H9 (cell line): ENCODE measurements at regions not wholly inside any gene's neighbourhood (a gene's known extent, or its start where the extent isn't known, plus 50 kb on each side); places are given as distances from the start of the nearest gene placed in this dataset.

Experiments
- DNase-seq: peaks from one replicate; pipeline ENCODE4 v3.0.0-alpha.2; 2017
- H2AFZ ChIP-seq: one replicate; pipeline ENCODE4 v1.6.1; 2013; ENCODE audit warnings: mild to moderate bottlenecking, low read length, control low read depth, moderate library complexity
- H2AK5ac ChIP-seq: 2 replicates; pipeline ENCODE4 v1.6.1; 2013; ENCODE audit warnings: low read length, control low read depth, mixed read lengths; ENCODE audit not compliant: insufficient read length
- H2BK120ac ChIP-seq: one replicate; pipeline ENCODE4 v1.6.1; 2013; ENCODE audit warnings: low read depth, mild to moderate bottlenecking, low read length, control low read depth, inconsistent platforms; ENCODE audit not compliant: poor library complexity, severe bottlenecking
- H2BK12ac ChIP-seq: 2 replicates; pipeline ENCODE4 v1.6.1; 2013; ENCODE audit warnings: low read length, control low read depth, mixed read lengths, low read depth; ENCODE audit not compliant: insufficient read length
- H2BK15ac ChIP-seq: 2 replicates; pipeline ENCODE4 v1.6.1; 2013; ENCODE audit warnings: low read depth, low read length, control low read depth
- H2BK20ac ChIP-seq: one replicate; pipeline ENCODE4 v1.6.1; 2013; ENCODE audit warnings: low read depth, mild to moderate bottlenecking, low read length, control low read depth, inconsistent platforms; ENCODE audit not compliant: poor library complexity, severe bottlenecking
- H2BK5ac ChIP-seq: 2 replicates; pipeline ENCODE4 v1.6.1; 2013; ENCODE audit warnings: low read length, control low read depth, mixed read lengths; ENCODE audit not compliant: insufficient read length
- H3K14ac ChIP-seq: 2 replicates; pipeline ENCODE4 v1.6.1; 2013; ENCODE audit warnings: low read length, control low read depth; ENCODE audit not compliant: insufficient read depth
- H3K18ac ChIP-seq: 2 replicates; pipeline ENCODE4 v1.6.1; 2013; ENCODE audit warnings: low read depth, mild to moderate bottlenecking, mixed read lengths, low read length, control low read depth; ENCODE audit not compliant: insufficient read length
- H3K23ac ChIP-seq: 2 replicates; pipeline ENCODE4 v1.6.1; 2013; ENCODE audit warnings: low read length, control low read depth, mixed read lengths, low read depth; ENCODE audit not compliant: insufficient read length
- H3K23me2 ChIP-seq: 2 replicates; pipeline ENCODE4 v1.6.1; 2013; ENCODE audit warnings: low read depth, mild to moderate bottlenecking, mixed read lengths, low read length, control low read depth; ENCODE audit not compliant: insufficient read length, poor library complexity, severe bottlenecking
- H3K27ac ChIP-seq: 2 replicates; pipeline ENCODE4 v1.5.1; 2013; ENCODE audit warnings: low read length, control low read depth, mixed read lengths, low read depth; ENCODE audit not compliant: insufficient read length
- H3K27me3 ChIP-seq: 2 replicates; pipeline ENCODE4 v1.6.1; 2013; ENCODE audit warnings: low read length, control low read depth, inconsistent platforms; ENCODE audit not compliant: insufficient read depth
- H3K4ac ChIP-seq: 2 replicates; pipeline ENCODE4 v1.6.1; 2013; ENCODE audit warnings: low read depth, mild to moderate bottlenecking, control low read depth, inconsistent platforms, low read length, moderate library complexity
- H3K4me1 ChIP-seq: 2 replicates; pipeline ENCODE4 v1.6.1; 2013; ENCODE audit warnings: low read length, control low read depth, inconsistent platforms; ENCODE audit not compliant: insufficient read depth
- H3K4me2 ChIP-seq: 2 replicates; pipeline ENCODE4 v1.6.1; 2013; ENCODE audit warnings: low read length, control low read depth, mixed read lengths; ENCODE audit not compliant: insufficient read length, insufficient read depth
- H3K56ac ChIP-seq: 2 replicates; pipeline ENCODE4 v1.6.1; 2013; ENCODE audit warnings: low read depth, mild to moderate bottlenecking, mixed read lengths, low read length, control low read depth; ENCODE audit not compliant: insufficient read length
- H3K79me1 ChIP-seq: 2 replicates; pipeline ENCODE4 v1.6.1; 2013; ENCODE audit warnings: low read depth, mild to moderate bottlenecking, moderate library complexity, low read length, control low read depth, inconsistent platforms; ENCODE audit not compliant: insufficient read depth, poor library complexity, severe bottlenecking
- H3K79me2 ChIP-seq: 2 replicates; pipeline ENCODE4 v1.6.1; 2013; ENCODE audit warnings: low read length, control low read depth, inconsistent platforms; ENCODE audit not compliant: insufficient read depth
- H3K9ac ChIP-seq: 2 replicates; pipeline ENCODE4 v1.6.1; 2013; ENCODE audit warnings: low read length, control low read depth, mixed read lengths; ENCODE audit not compliant: insufficient read length; ENCODE audit errors: extremely low read depth
- H3K9me3 ChIP-seq: one replicate; pipeline ENCODE4 v1.6.1; 2013; ENCODE audit warnings: low read depth, low read length, inconsistent platforms; ENCODE audit not compliant: control insufficient read depth
- H3T11ph ChIP-seq: one replicate; pipeline ENCODE4 v1.6.1; 2013; ENCODE audit warnings: mild to moderate bottlenecking, low read length, control low read depth, inconsistent platforms
- H4K20me1 ChIP-seq: one replicate; pipeline ENCODE4 v1.6.1; 2013; ENCODE audit not compliant: control insufficient read depth, insufficient read length, insufficient read depth
- H4K5ac ChIP-seq: 2 replicates; pipeline ENCODE4 v1.6.1; 2013; ENCODE audit warnings: low read depth, mild to moderate bottlenecking, mixed read lengths, low read length, control low read depth; ENCODE audit not compliant: insufficient read length
- H4K8ac ChIP-seq: replicated peaks from 2 replicates; pipeline ENCODE4 v1.6.1; 2013; ENCODE audit warnings: low read length, control low read depth, mixed read lengths, low read depth; ENCODE audit not compliant: insufficient read length
- H4K91ac ChIP-seq: 2 replicates; pipeline ENCODE4 v1.6.1; 2013; ENCODE audit warnings: low read depth, mild to moderate bottlenecking, moderate library complexity, mixed read lengths, low read length, control low read depth; ENCODE audit not compliant: insufficient read length
- H3K27ac Mint-ChIP-seq, 3 experiments: 2 replicates in 2 of 3; 3 replicates in 1 of 3; pipeline ENCODE4 v1.8.0; 2020 to 2021; ENCODE audit warnings: mixed read lengths in 3 of 3, mild to moderate bottlenecking in 1 of 3, moderate library complexity in 1 of 3
- H3K27me3 Mint-ChIP-seq: 2 replicates; pipeline ENCODE4 v1.8.0; 2021; ENCODE audit warnings: low read depth, mild to moderate bottlenecking, moderate library complexity, mixed read lengths
- H3K36me3 Mint-ChIP-seq, 3 experiments: 2 replicates in 2 of 3; 3 replicates in 1 of 3; pipeline ENCODE4 v1.8.0; 2020 to 2021; ENCODE audit warnings: low read depth in 3 of 3, mixed read lengths in 3 of 3; ENCODE audit not compliant: insufficient read depth in 1 of 3
- H3K4me1 Mint-ChIP-seq, 2 experiments: 2 replicates each; pipeline ENCODE4 v1.8.0; 2020; ENCODE audit warnings: mixed read lengths in 2 of 2
- H3K4me3 Mint-ChIP-seq, 2 experiments: 2 replicates in 1 of 2; 3 replicates in 1 of 2; pipeline ENCODE4 v1.8.0; 2020 to 2021; ENCODE audit warnings: mild to moderate bottlenecking in 2 of 2, mixed read lengths in 2 of 2, moderate library complexity in 1 of 2
- H3K9me3 Mint-ChIP-seq, 2 experiments: 2 replicates in 1 of 2; 3 replicates in 1 of 2; pipeline ENCODE4 v1.8.0; 2020; ENCODE audit warnings: mild to moderate bottlenecking in 2 of 2, mixed read lengths in 2 of 2, moderate library complexity in 1 of 2
- WGBS: extraction: QIAGEN DNeasy Blood & Tissue Kit; methylation state at CpG from one replicate; pipeline ENCODE4 v1.1.7; 2013; ENCODE audit warnings: missing lambda C conversion rate, low lambda C conversion rate, mixed read lengths; ENCODE audit not compliant: insufficient read length; ENCODE audit errors: extremely low coverage; 5-methylcytosine and 5-hydroxymethylcytosine counted together
- TF ChIP-seq, protein P1 (sequence below): fragments of 200-600 bp; sonication (generic); conservative IDR thresholded peaks from 3 replicates; pipeline ENCODE4 v1.8.0; 2021; ENCODE audit warnings: antibody characterized with exemption, mild to moderate bottlenecking

DNA sequence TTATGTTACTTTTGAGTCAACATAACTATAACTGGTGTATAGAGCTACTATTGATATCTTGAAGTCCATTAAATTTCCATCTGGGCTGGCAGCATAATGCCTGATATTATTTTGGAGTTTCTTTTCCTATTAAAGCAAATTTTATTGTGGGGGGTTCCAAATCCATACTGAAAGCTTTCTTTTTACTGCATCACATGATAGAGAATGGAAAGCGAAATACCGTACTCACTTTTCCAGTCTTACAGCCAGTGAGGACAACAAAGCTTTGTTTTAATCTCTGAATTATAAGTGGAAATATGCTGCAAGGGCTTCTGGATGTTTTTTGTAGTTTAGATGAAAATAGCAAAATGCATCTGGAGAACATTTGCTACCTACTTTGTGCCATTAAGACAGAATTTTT is 477.5 kb upstream of the SEMA3D start:
- no peaks in the 10 kb centered on the region for H3K79me1 ChIP-seq
- no peak overlapping the region for H3K23ac ChIP-seq
- no peaks in the 10 kb centered on the region for H3K9me3 Mint-ChIP-seq
- no peak overlapping the region for H2BK5ac ChIP-seq
- WGBS: no CpG with 5 or more reads among the region's 2 CpGs
- H2BK120ac ChIP-seq: no peak overlapping the region
- no peak overlapping the region for H4K8ac ChIP-seq
- TF ChIP-seq, protein P1, sequence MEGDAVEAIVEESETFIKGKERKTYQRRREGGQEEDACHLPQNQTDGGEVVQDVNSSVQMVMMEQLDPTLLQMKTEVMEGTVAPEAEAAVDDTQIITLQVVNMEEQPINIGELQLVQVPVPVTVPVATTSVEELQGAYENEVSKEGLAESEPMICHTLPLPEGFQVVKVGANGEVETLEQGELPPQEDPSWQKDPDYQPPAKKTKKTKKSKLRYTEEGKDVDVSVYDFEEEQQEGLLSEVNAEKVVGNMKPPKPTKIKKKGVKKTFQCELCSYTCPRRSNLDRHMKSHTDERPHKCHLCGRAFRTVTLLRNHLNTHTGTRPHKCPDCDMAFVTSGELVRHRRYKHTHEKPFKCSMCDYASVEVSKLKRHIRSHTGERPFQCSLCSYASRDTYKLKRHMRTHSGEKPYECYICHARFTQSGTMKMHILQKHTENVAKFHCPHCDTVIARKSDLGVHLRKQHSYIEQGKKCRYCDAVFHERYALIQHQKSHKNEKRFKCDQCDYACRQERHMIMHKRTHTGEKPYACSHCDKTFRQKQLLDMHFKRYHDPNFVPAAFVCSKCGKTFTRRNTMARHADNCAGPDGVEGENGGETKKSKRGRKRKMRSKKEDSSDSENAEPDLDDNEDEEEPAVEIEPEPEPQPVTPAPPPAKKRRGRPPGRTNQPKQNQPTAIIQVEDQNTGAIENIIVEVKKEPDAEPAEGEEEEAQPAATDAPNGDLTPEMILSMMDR: no peak
- H2BK20ac ChIP-seq: no peak overlapping the region
- no peak overlapping the region for H3K27ac ChIP-seq
- no peak overlapping the region for H3K4ac ChIP-seq
- H3K23me2 ChIP-seq: no peaks in the 10 kb centered on the region
- H2BK12ac ChIP-seq: no peak overlapping the region
- H2AFZ ChIP-seq: no peak overlapping the region
- no peak overlapping the region for H4K91ac ChIP-seq
- no peak overlapping the region for H3K27ac Mint-ChIP-seq
- no peak overlapping the region for H2BK15ac ChIP-seq
- no peaks in the 10 kb centered on the region for H3K79me2 ChIP-seq
- no peak overlapping the region for H3K4me3 Mint-ChIP-seq
- no peak overlapping the region for H2AK5ac ChIP-seq
- no peaks in the 10 kb centered on the region for H3K4me1 Mint-ChIP-seq
- no peaks in the 10 kb centered on the region for H3K27me3 ChIP-seq
- H3K14ac ChIP-seq: no peak overlapping the region
- H4K20me1 ChIP-seq: no peaks in the 10 kb centered on the region
- H3K18ac ChIP-seq: no peak overlapping the region
- no peak overlapping the region for H4K5ac ChIP-seq
- no peaks in the 10 kb centered on the region for H3K4me1 ChIP-seq
- H3K36me3 Mint-ChIP-seq: no peaks in the 10 kb centered on the region
- H3K9ac ChIP-seq: no peak overlapping the region
- no peaks in the 10 kb centered on the region for H3K9me3 ChIP-seq
- H3K4me2 ChIP-seq: no peak overlapping the region
- no peak overlapping the region for H3T11ph ChIP-seq
- no peak overlapping the region for H3K56ac ChIP-seq
- no peaks in the 10 kb centered on the region for H3K27me3 Mint-ChIP-seq
- DNase-seq: no peak
